Stimulated activated CD4-positive, alpha-beta T cell treated with anti-CD3 and anti-CD28 coated beads, Interleukin-12 subunit alpha, Interleukin-12 subunit beta, amount 100 ng/mL, for 48 hours (primary cell): ENCODE measurements at regions not wholly inside any gene's neighbourhood (a gene's known extent, or its start where the extent isn't known, plus 50 kb on each side); places are given as distances from the start of the nearest gene placed in this dataset.
"Not testable (repeated sequence)": the region's sequence is repeated elsewhere in the genome, so short reads cannot be mapped to it uniquely, and the experiment has no call there.

Experiments used
- DNase-seq, 3 donors: peaks; one replicate each; pipeline ENCODE4 v3.0.0-alpha.2; 2020; ENCODE audit warnings: low read depth in 2 of 3, low spot score in 1 of 3

GRCh38 chr6:66533921-66534404 lies 826.9 kb upstream of the EYS start:
- DNase-seq = no peak

GRCh38 chr6:66526061-66526460 lies 819.0 kb upstream of the EYS start:
- no peak for DNase-seq

GRCh38 chr6:66522864-66523263 lies 815.8 kb upstream of the EYS start:
- no peak for DNase-seq

GRCh38 chr6:66516377-66516776 lies 809.4 kb upstream of the EYS start:
- DNase-seq = no peak

- no peak for DNase-seq
Measured at GRCh38 chr6:66508433-66508832, 801.4 kb upstream of the EYS start.

- no peak for DNase-seq
Measured at GRCh38 chr6:66499851-66500250, 792.8 kb upstream of the EYS start.

- DNase-seq = no peak
Measured at GRCh38 chr6:66496659-66497058, 789.6 kb upstream of the EYS start.

GRCh38 chr6:66494643-66495042 lies 787.6 kb upstream of the EYS start:
- not testable (repeated sequence) for DNase-seq

- DNase-seq = no peak
Measured at GRCh38 chr6:66489269-66489987, 782.4 kb upstream of the EYS start.

- DNase-seq = no peak
Measured at GRCh38 chr6:66481216-66481615, 774.2 kb upstream of the EYS start.

GRCh38 chr6:66478705-66479104 lies 771.7 kb upstream of the EYS start:
- DNase-seq = no peak

- no peak for DNase-seq
Measured at GRCh38 chr6:66435321-66435720, 728.3 kb upstream of the EYS start.

- no peak for DNase-seq
Measured at GRCh38 chr6:66429210-66429609, 722.2 kb upstream of the EYS start.

- DNase-seq = no peak
Measured at GRCh38 chr6:66423047-66423446, 716.0 kb upstream of the EYS start.

GRCh38 chr6:66421570-66421969 lies 714.5 kb upstream of the EYS start:
- no peak for DNase-seq

GRCh38 chr6:66418906-66419305 lies 711.9 kb upstream of the EYS start:
- no peak for DNase-seq

GRCh38 chr6:66403966-66404365 lies 696.9 kb upstream of the EYS start:
- DNase-seq = no peak

GRCh38 chr6:66402873-66403272 lies 695.8 kb upstream of the EYS start:
- no peak for DNase-seq

GRCh38 chr6:66396549-66396948 lies 689.5 kb upstream of the EYS start:
- no peak for DNase-seq

- no peak for DNase-seq
Measured at GRCh38 chr6:66396145-66396544, 689.1 kb upstream of the EYS start.

GRCh38 chr6:66390393-66390792 lies 683.4 kb upstream of the EYS start:
- no peak for DNase-seq

- DNase-seq = no peak
Measured at GRCh38 chr6:66376001-66376400, 669.0 kb upstream of the EYS start.

GRCh38 chr6:66369407-66369806 lies 662.4 kb upstream of the EYS start:
- no peak for DNase-seq
